Liver (tissue), 7 donors: ENCODE measurements at regions not wholly inside any gene's neighbourhood (a gene's known extent, or its start where the extent isn't known, plus 50 kb on each side); places are given as distances from the start of the nearest gene placed in this dataset.

Experiments used
- DNase-seq: peaks from one replicate; pipeline ENCODE4 v3.0.0-alpha.2; 2017; ENCODE audit warnings: low spot score
- H3K27ac ChIP-seq, 2 donors: one replicate each; pipeline ENCODE4 v1.7.0; 2013; ENCODE audit warnings: inconsistent platforms in 2 of 2, low read length in 2 of 2, control low read depth in 1 of 2, low read depth in 1 of 2, mild to moderate bottlenecking in 1 of 2
- H3K27me3 ChIP-seq, 4 donors: one replicate each; pipeline versions ENCODE4 v1.6.1 to v1.7.0; 2013; ENCODE audit warnings: low read length in 3 of 4, inconsistent platforms in 1 of 4, mild to moderate bottlenecking in 1 of 4, moderate library complexity in 1 of 4; ENCODE audit not compliant: control insufficient read depth in 4 of 4, insufficient read depth in 4 of 4
- H3K36me3 ChIP-seq, 4 donors: one replicate each; pipeline versions ENCODE4 v1.6.1 to v1.7.0; 2013; ENCODE audit warnings: low read length in 3 of 4, mild to moderate bottlenecking in 3 of 4, low read depth in 1 of 4, moderate library complexity in 1 of 4; ENCODE audit not compliant: control insufficient read depth in 4 of 4, insufficient read depth in 3 of 4
- H3K4me1 ChIP-seq, 4 donors: one replicate each; pipeline versions ENCODE4 v1.6.1 to v1.7.0; 2013; ENCODE audit warnings: low read length in 3 of 4, mild to moderate bottlenecking in 3 of 4, moderate library complexity in 1 of 4; ENCODE audit not compliant: control insufficient read depth in 4 of 4, insufficient read depth in 4 of 4
- H3K4me3 ChIP-seq, 3 donors: one replicate each; pipeline versions ENCODE4 v1.6.1 to v1.7.0; 2013; ENCODE audit warnings: low read length in 3 of 3, control low read depth in 1 of 3, low read depth in 1 of 3, mild to moderate bottlenecking in 1 of 3
- H3K9ac ChIP-seq, 2 donors: one replicate each; pipeline ENCODE4 v1.7.0; 2013; ENCODE audit warnings: low read length in 2 of 2, mild to moderate bottlenecking in 2 of 2, moderate library complexity in 2 of 2, control low read depth in 1 of 2, low read depth in 1 of 2
- H3K9me3 ChIP-seq, 4 donors: one replicate each; pipeline versions ENCODE4 v1.6.1 to v1.7.0; 2013; ENCODE audit warnings: low read length in 3 of 4; ENCODE audit not compliant: control insufficient read depth in 4 of 4
- CTCF ChIP-seq: fragments of 150-350 bp; IDR thresholded peaks from 2 replicates; pipeline ENCODE4 v1.5.1; 2017; ENCODE audit warnings: improper control_type of control experiment, low read depth, low read length; ENCODE audit not compliant: missing input control
- EGR1 ChIP-seq, 2 donors: IDR thresholded peaks; 2 replicates each; pipeline ENCODE4 v1.6.1; 2016 to 2018; ENCODE audit warnings: antibody characterized with exemption in 2 of 2, low read depth in 2 of 2
- FOXA1 ChIP-seq: IDR thresholded peaks from 2 replicates; pipeline ENCODE4 v1.6.1; 2016; ENCODE audit warnings: antibody characterized with exemption
- JUND ChIP-seq, 2 donors: IDR thresholded peaks; 2 replicates each; pipeline ENCODE4 v1.6.1; 2016; ENCODE audit warnings: antibody characterized with exemption in 2 of 2
- NR2F2 ChIP-seq: IDR thresholded peaks from 2 replicates; pipeline ENCODE4 v1.6.1; 2016; ENCODE audit warnings: antibody characterized with exemption
- RXRA ChIP-seq, 2 donors: IDR thresholded peaks; 2 replicates each; pipeline ENCODE4 v1.6.1; 2017 to 2018; ENCODE audit warnings: antibody characterized with exemption in 2 of 2, mild to moderate bottlenecking in 1 of 2
- SP1 ChIP-seq: IDR thresholded peaks from 2 replicates; pipeline ENCODE4 v1.6.1; 2018; ENCODE audit warnings: antibody characterized with exemption, mild to moderate bottlenecking
- TAF1 ChIP-seq: conservative IDR thresholded peaks from 2 replicates; pipeline ENCODE4 v1.6.1; 2016; ENCODE audit warnings: antibody characterized with exemption, mild to moderate bottlenecking
- YY1 ChIP-seq: IDR thresholded peaks from 2 replicates; pipeline ENCODE4 v1.6.1; 2016; ENCODE audit warnings: antibody characterized with exemption, mild to moderate bottlenecking
- ZBTB33 ChIP-seq: IDR thresholded peaks from 2 replicates; pipeline ENCODE4 v1.6.1; 2016; ENCODE audit warnings: antibody characterized with exemption
- TF ChIP-seq, protein P1 (sequence below): IDR thresholded peaks from 2 replicates; pipeline ENCODE4 v1.6.1; 2016; ENCODE audit warnings: antibody characterized with exemption
- TF ChIP-seq, protein P2 (sequence below): IDR thresholded peaks from 2 replicates; pipeline ENCODE4 v1.6.1; 2016; ENCODE audit warnings: antibody characterized with exemption, mild to moderate bottlenecking
- donor health status: healthy.
- donor health status: healthy.
- donor health status: healthy.
- donor health status: healthy.

GRCh38 chrY:20998483-20998882 is 242.6 kb downstream of the RPS4Y2 start:
- Histone ChIP-seq H3K36me3 (no peaks in the 10 kb centered on the region), H3K4me1 (no peaks in the 10 kb centered on the region), H3K9me3 (no peaks in the 10 kb centered on the region), H3K4me3 (no peak overlapping the region), H3K27ac (no peak overlapping the region), H3K9ac (no peak overlapping the region), H3K27me3 (no peaks in the 10 kb centered on the region)
- no peak for DNase-seq
- TF ChIP-seq, protein P1, sequence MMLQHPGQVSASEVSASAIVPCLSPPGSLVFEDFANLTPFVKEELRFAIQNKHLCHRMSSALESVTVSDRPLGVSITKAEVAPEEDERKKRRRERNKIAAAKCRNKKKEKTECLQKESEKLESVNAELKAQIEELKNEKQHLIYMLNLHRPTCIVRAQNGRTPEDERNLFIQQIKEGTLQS, result no peak
- TF ChIP-seq SP1, result no peak

DNA sequence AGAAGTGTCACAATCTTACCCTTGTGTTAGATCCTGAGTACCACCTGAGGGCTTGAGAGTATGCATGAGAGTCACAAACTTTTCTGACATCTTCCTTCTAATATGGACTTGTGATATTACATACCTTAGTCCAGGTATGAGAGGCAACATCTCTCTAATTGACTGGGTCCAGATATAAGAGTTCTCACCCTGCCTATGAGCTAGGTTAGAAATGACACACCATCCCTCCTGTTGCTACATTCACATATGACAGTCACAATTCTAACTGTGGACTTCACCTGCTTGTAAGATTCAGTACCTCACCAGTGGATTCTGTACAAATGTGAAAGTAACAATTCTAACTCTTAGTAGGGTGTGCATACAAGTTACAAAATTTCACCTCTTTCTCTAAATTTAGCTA is 245.2 kb downstream of the RPS4Y2 start:
- H3K27ac ChIP-seq, result no peak overlapping the region
- no peaks in the 10 kb centered on the region for H3K36me3 ChIP-seq
- no peaks in the 10 kb centered on the region for H3K9me3 ChIP-seq
- no peak overlapping the region for H3K9ac ChIP-seq
- TF ChIP-seq CTCF, result no peak
- TF ChIP-seq FOXA1, result no peak
- no peak for TF ChIP-seq JUND (IDR thresholded peaks at IDR 0.05)
- TF ChIP-seq, protein P2, sequence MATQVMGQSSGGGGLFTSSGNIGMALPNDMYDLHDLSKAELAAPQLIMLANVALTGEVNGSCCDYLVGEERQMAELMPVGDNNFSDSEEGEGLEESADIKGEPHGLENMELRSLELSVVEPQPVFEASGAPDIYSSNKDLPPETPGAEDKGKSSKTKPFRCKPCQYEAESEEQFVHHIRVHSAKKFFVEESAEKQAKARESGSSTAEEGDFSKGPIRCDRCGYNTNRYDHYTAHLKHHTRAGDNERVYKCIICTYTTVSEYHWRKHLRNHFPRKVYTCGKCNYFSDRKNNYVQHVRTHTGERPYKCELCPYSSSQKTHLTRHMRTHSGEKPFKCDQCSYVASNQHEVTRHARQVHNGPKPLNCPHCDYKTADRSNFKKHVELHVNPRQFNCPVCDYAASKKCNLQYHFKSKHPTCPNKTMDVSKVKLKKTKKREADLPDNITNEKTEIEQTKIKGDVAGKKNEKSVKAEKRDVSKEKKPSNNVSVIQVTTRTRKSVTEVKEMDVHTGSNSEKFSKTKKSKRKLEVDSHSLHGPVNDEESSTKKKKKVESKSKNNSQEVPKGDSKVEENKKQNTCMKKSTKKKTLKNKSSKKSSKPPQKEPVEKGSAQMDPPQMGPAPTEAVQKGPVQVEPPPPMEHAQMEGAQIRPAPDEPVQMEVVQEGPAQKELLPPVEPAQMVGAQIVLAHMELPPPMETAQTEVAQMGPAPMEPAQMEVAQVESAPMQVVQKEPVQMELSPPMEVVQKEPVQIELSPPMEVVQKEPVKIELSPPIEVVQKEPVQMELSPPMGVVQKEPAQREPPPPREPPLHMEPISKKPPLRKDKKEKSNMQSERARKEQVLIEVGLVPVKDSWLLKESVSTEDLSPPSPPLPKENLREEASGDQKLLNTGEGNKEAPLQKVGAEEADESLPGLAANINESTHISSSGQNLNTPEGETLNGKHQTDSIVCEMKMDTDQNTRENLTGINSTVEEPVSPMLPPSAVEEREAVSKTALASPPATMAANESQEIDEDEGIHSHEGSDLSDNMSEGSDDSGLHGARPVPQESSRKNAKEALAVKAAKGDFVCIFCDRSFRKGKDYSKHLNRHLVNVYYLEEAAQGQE, result no peak
- TF ChIP-seq SP1, result no peak
- no peak for TF ChIP-seq EGR1 (IDR thresholded peaks at IDR 0.05; ENCODE audit: low read depth in 2 of 2)
- no peak for TF ChIP-seq NR2F2
- no peak for TF ChIP-seq TAF1
- no peak for TF ChIP-seq ZBTB33
- TF ChIP-seq, protein P1, result no peak
- no peak for TF ChIP-seq RXRA (IDR thresholded peaks at IDR 0.05)
- no peak for TF ChIP-seq YY1
- H3K4me1 ChIP-seq, result no peaks in the 10 kb centered on the region
- H3K4me3 ChIP-seq, result no peak overlapping the region
- DNase-seq, result no peak
- H3K27me3 ChIP-seq, result no peaks in the 10 kb centered on the region
